SK-N-SH (cell line): ENCODE measurements at regions not wholly inside any gene's neighbourhood (a gene's known extent, or its start where the extent isn't known, plus 50 kb on each side); places are given as distances from the start of the nearest gene placed in this dataset.

Source experiments
- CTCF ChIA-PET: fragments of 300-600, 350-600 bp; formaldehyde crosslinking; extraction: SDS; loops from one replicate; lab custom pipeline; 2021; lab: Yijun Ruan, JAX
- POLR2A ChIA-PET: fragments of 350-600 bp; sonication (Branson Sonifier 250); formaldehyde crosslinking; extraction: SDS; loops from one replicate; lab custom pipeline; 2020; ENCODE audit warnings: antibody characterized with exemption, inconsistent platforms; lab: Yijun Ruan, JAX
- DNase-seq: peaks from one replicate; pipeline ENCODE4 v3.0.0; 2012
- H2AFZ ChIP-seq: fragments of 200-600 bp; sonication (generic); 2 replicates; pipeline ENCODE4 v1.8.1; 2016; ENCODE audit warnings: antibody characterized with exemption, mild to moderate bottlenecking, low read depth
- H3F3A ChIP-seq: fragments of 200-600 bp; sonication (generic); replicated peaks from 2 replicates; pipeline ENCODE3; 2016; ENCODE audit warnings: antibody characterized with exemption, mild to moderate bottlenecking; ENCODE audit not compliant: insufficient read depth
- H3K27ac ChIP-seq, 2 experiments: fragments of 200-500 bp in 1 of 2; fragments of 200-600 bp in 1 of 2; sonication (Bioruptor generic) in 1 of 2; sonication (generic), shearing (Covaris generic) in 1 of 2; 2 replicates each; pipeline versions ENCODE4 v1.5.1 to v1.6.1; 2014 to 2016; ENCODE audit warnings: low read depth in 2 of 2, inconsistent platforms in 1 of 2, low read length in 1 of 2, mild to moderate bottlenecking in 1 of 2, mixed read lengths in 1 of 2
- H3K27me3 ChIP-seq: fragments of 200-600 bp; sonication (generic), shearing (Covaris generic); 2 replicates; pipeline ENCODE4 v1.6.1; 2016; ENCODE audit warnings: mixed run types; ENCODE audit not compliant: insufficient read depth
- H3K36me3 ChIP-seq, 2 experiments: fragments of 200-500 bp in 1 of 2; fragments of 200-600 bp in 1 of 2; sonication (Bioruptor generic) in 1 of 2; sonication (generic) in 1 of 2; replicated peaks in 1 of 2; 2 replicates each; pipeline versions ENCODE3 to v1.5.1; 2014 to 2016; ENCODE audit warnings: low read length in 1 of 2, mild to moderate bottlenecking in 1 of 2; ENCODE audit not compliant: insufficient read depth in 2 of 2, control insufficient read depth in 1 of 2
- H3K4me1 ChIP-seq, 2 experiments: fragments of 200-500 bp in 1 of 2; fragments of 200-600 bp in 1 of 2; sonication (Bioruptor generic) in 1 of 2; sonication (generic), shearing (Covaris generic) in 1 of 2; 2 replicates each; pipeline versions ENCODE4 v1.5.1 to v1.6.1; 2014 to 2016; ENCODE audit warnings: low read depth in 1 of 2, low read length in 1 of 2, mixed run types in 1 of 2; ENCODE audit not compliant: insufficient read depth in 2 of 2, control insufficient read depth in 1 of 2
- H3K4me2 ChIP-seq: fragments of 200-600 bp; sonication (generic), shearing (Covaris generic); 2 replicates; pipeline ENCODE4 v1.6.1; 2017; ENCODE audit warnings: mixed run types
- H3K4me3 ChIP-seq, 2 experiments: fragments of 200-500 bp in 1 of 2; fragments of 200-600 bp in 1 of 2; sonication (Bioruptor generic) in 1 of 2; sonication (generic), shearing (Covaris generic) in 1 of 2; 2 replicates each; pipeline versions ENCODE4 v1.5.1 to v1.8.1; 2014 to 2016; ENCODE audit warnings: low read depth in 2 of 2, inconsistent platforms in 1 of 2, low read length in 1 of 2, mild to moderate bottlenecking in 1 of 2, mixed read lengths in 1 of 2, moderate library complexity in 1 of 2
- H3K79me2 ChIP-seq: fragments of 200-600 bp; sonication (generic); 2 replicates; pipeline ENCODE4 v1.8.1; 2017; ENCODE audit warnings: mild to moderate bottlenecking; ENCODE audit not compliant: insufficient read depth
- H3K9ac ChIP-seq: fragments of 200-600 bp; sonication (generic); 2 replicates; pipeline ENCODE4 v1.6.1; 2017; ENCODE audit warnings: mixed run types
- H3K9me2 ChIP-seq: fragments of 200-600 bp; sonication (generic); 2 replicates; pipeline ENCODE4 v1.6.1; 2017; ENCODE audit warnings: mixed run types
- H3K9me3 ChIP-seq: fragments of 200-600 bp; sonication (generic); 2 replicates; pipeline ENCODE4 v1.6.1; 2017; ENCODE audit warnings: mixed run types, mild to moderate bottlenecking, moderate library complexity
- H4K20me1 ChIP-seq: fragments of 200-600 bp; sonication (generic); 2 replicates; pipeline ENCODE4 v1.6.1; 2017; ENCODE audit warnings: mild to moderate bottlenecking, mixed run types; ENCODE audit not compliant: insufficient read depth
- EP300 ChIP-seq, 2 experiments: IDR thresholded peaks; 2 replicates each; pipeline versions ENCODE4 v1.4.0 to v1.6.1; 2012; ENCODE audit warnings: borderline replicate concordance in 1 of 2, low read depth in 1 of 2, low read length in 1 of 2
- FOSL2 ChIP-seq: IDR thresholded peaks from 2 replicates; pipeline ENCODE4 v1.4.0; 2012; ENCODE audit warnings: low read depth, mild to moderate bottlenecking, moderate library complexity, borderline replicate concordance
- FOXM1 ChIP-seq: IDR thresholded peaks from 2 replicates; pipeline ENCODE4 v1.4.0; 2012; ENCODE audit warnings: low read depth, mild to moderate bottlenecking
- GATA2 ChIP-seq: sonication (generic); formaldehyde crosslinking; IDR thresholded peaks from 2 replicates; pipeline ENCODE4 v1.5.0; 2020; ENCODE audit warnings: mild to moderate bottlenecking, missing genetic modification reagents
- MAX ChIP-seq: IDR thresholded peaks from 2 replicates; pipeline ENCODE4 v1.4.0; 2012; ENCODE audit warnings: low read depth
- MXI1 ChIP-seq: IDR thresholded peaks from 2 replicates; pipeline ENCODE4 v1.6.1; 2012; ENCODE audit warnings: mild to moderate bottlenecking, low read depth, low read length, improper control_type of control experiment
- NFIC ChIP-seq: IDR thresholded peaks from 2 replicates; pipeline ENCODE4 v1.4.0; 2012; ENCODE audit warnings: borderline replicate concordance
- NRF1 ChIP-seq: IDR thresholded peaks from 2 replicates; pipeline ENCODE4 v1.6.1; 2012; ENCODE audit warnings: low read depth, mild to moderate bottlenecking, low read length
- POLR2AphosphoS5 ChIP-seq: IDR thresholded peaks from 2 replicates; pipeline ENCODE4 v1.6.1; 2012; ENCODE audit warnings: low read depth, low read length
- RAD21 ChIP-seq: IDR thresholded peaks from 2 replicates; pipeline ENCODE4 v1.6.1; 2012; ENCODE audit warnings: mild to moderate bottlenecking, low read length
- REST ChIP-seq: IDR thresholded peaks from 2 replicates; pipeline ENCODE4 v1.6.1; 2012; ENCODE audit warnings: mild to moderate bottlenecking, low read depth, low read length, moderate library complexity
- RFX5 ChIP-seq: IDR thresholded peaks from 2 replicates; pipeline ENCODE4 v1.6.1; 2012; ENCODE audit warnings: mild to moderate bottlenecking, improper control_type of control experiment, low read length
- RXRA ChIP-seq: IDR thresholded peaks from 2 replicates; pipeline ENCODE4 v1.4.0; 2012; ENCODE audit warnings: low read depth, mild to moderate bottlenecking, borderline replicate concordance
- TAF1 ChIP-seq: IDR thresholded peaks from 2 replicates; pipeline ENCODE4 v1.6.1; 2012; ENCODE audit warnings: low read depth, mild to moderate bottlenecking, low read length, moderate library complexity, borderline replicate concordance
- TEAD4 ChIP-seq: IDR thresholded peaks from 2 replicates; pipeline ENCODE4 v1.4.0; 2012; ENCODE audit warnings: mild to moderate bottlenecking, borderline replicate concordance; ENCODE audit not compliant: insufficient read depth
- USF1 ChIP-seq: IDR thresholded peaks from 2 replicates; pipeline ENCODE4 v1.4.0; 2012; ENCODE audit warnings: low read depth, borderline replicate concordance
- YY1 ChIP-seq: IDR thresholded peaks from 2 replicates; pipeline ENCODE4 v1.4.0; 2012; ENCODE audit warnings: low read depth, mild to moderate bottlenecking
- ZBTB33 ChIP-seq: IDR thresholded peaks from 2 replicates; pipeline ENCODE4 v1.4.0; 2012; ENCODE audit warnings: low read depth, borderline replicate concordance
- WGBS: methylation state at CpG from one replicate; pipeline ENCODE4 v1.1.6; 2017; ENCODE audit warnings: low lambda C conversion rate; 5-methylcytosine and 5-hydroxymethylcytosine counted together

GRCh38 chr5:60243713-60244112 is 350.2 kb upstream of the PDE4D start:
- Histone ChIP-seq H3F3A (no peaks in the 10 kb centered on the region), H3K9ac (no peak overlapping the region), H4K20me1 (no peaks in the 10 kb centered on the region), H3K4me1 (no peaks in the 10 kb centered on the region), H3K4me3 (no peak overlapping the region), H3K27ac (no peak overlapping the region), H3K4me2 (no peak overlapping the region), H3K9me2 (no peaks in the 10 kb centered on the region), H2AFZ (no peak overlapping the region), H3K27me3 (no peaks in the 10 kb centered on the region), H3K9me3 (peaks cover 14% of the 10 kb centered on the region; the same call in 1 of the 2 replicates), H3K79me2 (no peaks in the 10 kb centered on the region), H3K36me3 (no peaks in the 10 kb centered on the region)
- WGBS, result 11% methylated on average over 1 of the region's 1 CpG
- ChIA-PET CTCF (no interaction called here), POLR2A (no interaction called here)
- DNase-seq, result no peak
- TF ChIP-seq MXI1 (no peak), RAD21 (no peak), TEAD4 (no peak), NFIC (no peak), EP300 (IDR thresholded peaks at IDR 0.05; ENCODE audit: borderline replicate concordance in 1 of 2, low read depth in 1 of 2, low read length in 1 of 2) (no peak), FOSL2 (no peak), USF1 (no peak), REST (no peak), POLR2AphosphoS5 (no peak), ZBTB33 (no peak), NRF1 (no peak), YY1 (no peak), RFX5 (no peak), TAF1 (no peak), FOXM1 (no peak), RXRA (no peak), GATA2 (CRISPR knock-in tag) (no peak), MAX (no peak)
